ACC112 (cell line): ENCODE measurements at regions not wholly inside any gene's neighbourhood (a gene's known extent, or its start where the extent isn't known, plus 50 kb on each side); places are given as distances from the start of the nearest gene placed in this dataset.
"Not testable (repeated sequence)": the region's sequence is repeated elsewhere in the genome, so short reads cannot be mapped to it uniquely, and the experiment has no call there.

Source experiments
- H2AFZ ChIP-seq: fragments of 200-600 bp; sonication (generic); one replicate; pipeline ENCODE4 v1.6.0; 2017; ENCODE audit warnings: antibody characterized with exemption, low read length; ENCODE audit not compliant: unreplicated experiment
- H3K27ac ChIP-seq: fragments of 200-600 bp; sonication (generic); 2 replicates; pipeline ENCODE4 v1.5.1; 2014; ENCODE audit warnings: low read depth, mild to moderate bottlenecking, antibody characterized with exemption, low read length, moderate library complexity
- H3K27me3 ChIP-seq: fragments of 200-600 bp; sonication (generic); 2 replicates; pipeline ENCODE4 v1.6.1; 2014; ENCODE audit warnings: mild to moderate bottlenecking, antibody characterized with exemption, low read length, moderate library complexity, mixed read lengths; ENCODE audit not compliant: insufficient read depth
- H3K36me3 ChIP-seq: fragments of 200-600 bp; sonication (generic); 2 replicates; pipeline ENCODE4 v1.6.1; 2016; ENCODE audit warnings: mild to moderate bottlenecking, antibody characterized with exemption, low read length, moderate library complexity, mixed read lengths; ENCODE audit not compliant: insufficient read depth
- H3K4me1 ChIP-seq: fragments of 200-600 bp; sonication (generic); one replicate; pipeline ENCODE4 v1.6.1; 2016; ENCODE audit warnings: low read length, mixed read lengths; ENCODE audit not compliant: insufficient read depth, unreplicated experiment, control insufficient read depth
- H3K4me3 ChIP-seq: fragments of 200-600 bp; sonication (generic); 2 replicates; pipeline ENCODE4 v1.5.1; 2014; ENCODE audit warnings: mild to moderate bottlenecking, low read depth, low read length
- H3K79me2 ChIP-seq: fragments of 200-600 bp; sonication (generic); one replicate; pipeline ENCODE4 v1.6.0; 2016; ENCODE audit warnings: low read length; ENCODE audit not compliant: control insufficient read depth, unreplicated experiment, insufficient read depth

GRCh38 chr9:108040783-108041182 lies 551.2 kb upstream of the KLF4 start:
- peak overlapping the region; percentile 96 for H3K27ac ChIP-seq
- H2AFZ ChIP-seq: peak overlapping the region; percentile 31
- H3K4me3 ChIP-seq: peak overlapping the region; percentile 54; the same call in 1 of the 2 replicates
- no peaks in the 10 kb centered on the region for H3K27me3 ChIP-seq
- no peaks in the 10 kb centered on the region for H3K79me2 ChIP-seq
- peaks cover 19% of the 10 kb centered on the region for H3K36me3 ChIP-seq
- H3K4me1 ChIP-seq: peaks cover 29% of the 10 kb centered on the region

GRCh38 chr9:108039493-108039892 lies 549.9 kb upstream of the KLF4 start:
- H3K27ac ChIP-seq: peak overlapping the region; percentile 96; the same call in 1 of the 2 replicates
- no peak overlapping the region for H3K4me3 ChIP-seq
- no peaks in the 10 kb centered on the region for H3K27me3 ChIP-seq
- no peaks in the 10 kb centered on the region for H3K79me2 ChIP-seq
- no peak overlapping the region for H2AFZ ChIP-seq
- H3K36me3 ChIP-seq: peaks cover 15% of the 10 kb centered on the region
- H3K4me1 ChIP-seq: peaks cover 34% of the 10 kb centered on the region

- peaks cover 38% of the 10 kb centered on the region for H3K4me1 ChIP-seq
- H2AFZ ChIP-seq: no peak overlapping the region
- no peak overlapping the region for H3K27ac ChIP-seq
- H3K4me3 ChIP-seq: no peak overlapping the region
- H3K27me3 ChIP-seq: no peaks in the 10 kb centered on the region
- H3K36me3 ChIP-seq: peaks cover 10% of the 10 kb centered on the region
- H3K79me2 ChIP-seq: no peaks in the 10 kb centered on the region
Observed at GRCh38 chr9:108039012-108039411, 549.4 kb upstream of the KLF4 start.

- H3K4me1 ChIP-seq: peaks cover 23% of the 10 kb centered on the region
- H3K79me2 ChIP-seq: no peaks in the 10 kb centered on the region
- H3K27me3 ChIP-seq: no peaks in the 10 kb centered on the region
- no peak overlapping the region for H3K27ac ChIP-seq
- no peak overlapping the region for H2AFZ ChIP-seq
- H3K36me3 ChIP-seq: no peaks in the 10 kb centered on the region; the same call in 1 of the 2 replicates
- no peak overlapping the region for H3K4me3 ChIP-seq
Observed at GRCh38 chr9:108035487-108035886, 545.9 kb upstream of the KLF4 start.

GRCh38 chr9:108033976-108034964 lies 544.7 kb upstream of the KLF4 start:
- no peaks in the 10 kb centered on the region for H3K79me2 ChIP-seq
- H3K27me3 ChIP-seq: no peaks in the 10 kb centered on the region
- no peak overlapping the region for H3K27ac ChIP-seq
- peaks cover 11% of the 10 kb centered on the region for H3K4me1 ChIP-seq
- no peak overlapping the region for H2AFZ ChIP-seq
- H3K36me3 ChIP-seq: no peaks in the 10 kb centered on the region
- no peak overlapping the region for H3K4me3 ChIP-seq

- not testable (repeated sequence) for H3K36me3 ChIP-seq, H2AFZ ChIP-seq, H3K4me3 ChIP-seq, H3K27me3 ChIP-seq, H3K4me1 ChIP-seq, H3K79me2 ChIP-seq, H3K27ac ChIP-seq
Observed at GRCh38 chr9:108032079-108032478, 542.5 kb upstream of the KLF4 start.

GRCh38 chr9:108031221-108031620 lies 541.7 kb upstream of the KLF4 start:
- H3K4me3 ChIP-seq, H3K79me2 ChIP-seq, H3K4me1 ChIP-seq, H3K36me3 ChIP-seq, H3K27ac ChIP-seq, H2AFZ ChIP-seq, H3K27me3 ChIP-seq: not testable (repeated sequence)

- H3K4me1 ChIP-seq, H3K36me3 ChIP-seq, H3K27ac ChIP-seq, H2AFZ ChIP-seq, H3K27me3 ChIP-seq, H3K79me2 ChIP-seq, H3K4me3 ChIP-seq: not testable (repeated sequence)
Observed at GRCh38 chr9:108026718-108027117, 537.1 kb upstream of the KLF4 start.

GRCh38 chr9:108024604-108025003 lies 535.0 kb upstream of the KLF4 start:
- Histone ChIP-seq H3K4me3 (no peak overlapping the region), H3K36me3 (no peaks in the 10 kb centered on the region), H3K27me3 (no peaks in the 10 kb centered on the region), H3K79me2 (no peaks in the 10 kb centered on the region), H3K27ac (no peak overlapping the region), H2AFZ (no peak overlapping the region), H3K4me1 (no peaks in the 10 kb centered on the region)

- Histone ChIP-seq H3K4me1 (no peaks in the 10 kb centered on the region), H3K36me3 (no peaks in the 10 kb centered on the region), H3K27ac (no peak overlapping the region), H3K4me3 (no peak overlapping the region), H3K27me3 (no peaks in the 10 kb centered on the region), H3K79me2 (no peaks in the 10 kb centered on the region), H2AFZ (no peak overlapping the region)
Observed at GRCh38 chr9:108022246-108022935, 532.8 kb upstream of the KLF4 start.
